HCT116 (cell line): ENCODE measurements at regions not wholly inside any gene's neighbourhood (a gene's known extent, or its start where the extent isn't known, plus 50 kb on each side); places are given as distances from the start of the nearest gene placed in this dataset.

ENCODE experiments used
- ATAC-seq: fragments of 200-7000 bp; cut with Tn5 transposase; 2 replicates; pipeline ENCODE4 v1.9.1; 2020; ENCODE audit warnings: mild to moderate bottlenecking, moderate library complexity
- BruUV-seq: library from RNA; stranded (reverse); fragments of 400-500 nt; replicated peaks from 2 replicates; lab custom pipeline; 2021; lab: Mats Ljungman, UMichigan
- CTCF ChIA-PET: fragments of 300-600 bp; sonication (Branson Sonifier 250); formaldehyde crosslinking; loops from one replicate; lab custom pipeline; 2021; ENCODE audit warnings: antibody characterized with exemption; lab: Charles Lee
- POLR2A ChIA-PET: fragments of 300-600, 350-600 bp; sonication (Branson Sonifier 250); formaldehyde crosslinking; loops from one replicate; lab custom pipeline; 2021; ENCODE audit warnings: antibody characterized with exemption; lab: Charles Lee
- RAD21 ChIA-PET, 2 experiments: fragments of 300-600 bp; sonication (Branson Sonifier 250); formaldehyde crosslinking; loops; one replicate each; lab custom pipeline; 2023; ENCODE audit warnings: low total read pairs in 2 of 2; ENCODE audit not compliant: uncharacterized antibody in 2 of 2, unreplicated experiment in 2 of 2, low non-redundant PET in 1 of 2; lab: Charles Lee
- DNase-seq: peaks from one replicate; pipeline ENCODE4 v3.0.0-alpha.2; 2010; ENCODE audit warnings: low read depth, low spot score
- H2AFZ ChIP-seq: fragments of 200-600 bp; shearing (Covaris generic), sonication (generic); 2 replicates; pipeline ENCODE4 v1.6.1; 2017; ENCODE audit warnings: low read depth, mixed run types, mixed read lengths, antibody characterized with exemption, low read length; ENCODE audit not compliant: poor library complexity, severe bottlenecking
- H3K27ac ChIP-seq: 2 replicates; pipeline ENCODE4 v1.5.1; 2012; ENCODE audit warnings: low read depth, low read length
- H3K27me3 ChIP-seq: fragments of 200-600 bp; sonication (generic); 2 replicates; pipeline ENCODE4 v1.6.1; 2016; ENCODE audit warnings: mixed run types, low read length, mixed read lengths; ENCODE audit not compliant: insufficient read depth
- H3K36me3 ChIP-seq, 2 experiments: fragments of 200-500 bp in 1 of 2; fragments of 200-600 bp in 1 of 2; sonication (Bioruptor generic) in 1 of 2; sonication (generic) in 1 of 2; 2 replicates each; pipeline versions ENCODE4 v1.5.1 to v1.6.1; 2014 to 2016; ENCODE audit warnings: low read length in 2 of 2, inconsistent platforms in 1 of 2, mixed read lengths in 1 of 2, mixed run types in 1 of 2; ENCODE audit not compliant: insufficient read depth in 2 of 2, control insufficient read depth in 1 of 2
- H3K4me1 ChIP-seq, 2 experiments: fragments of 200-600 bp in 1 of 2; sonication (generic) in 1 of 2; 2 replicates each; pipeline versions ENCODE4 v1.5.1 to v1.6.1; 2012 to 2017; ENCODE audit warnings: low read length in 2 of 2, inconsistent platforms in 1 of 2, mild to moderate bottlenecking in 1 of 2, mixed read lengths in 1 of 2, mixed run types in 1 of 2, moderate library complexity in 1 of 2; ENCODE audit not compliant: insufficient read depth in 2 of 2, control insufficient read depth in 1 of 2
- H3K4me2 ChIP-seq: fragments of 200-600 bp; sonication (generic); 2 replicates; pipeline ENCODE4 v1.6.1; 2017; ENCODE audit warnings: mixed run types, low read length, mixed read lengths
- H3K4me3 ChIP-seq, 2 experiments: fragments of 200-600 bp in 1 of 2; sonication (generic) in 1 of 2; replicated peaks in 1 of 2; 2 replicates each; pipeline ENCODE4 v1.5.1; 2011 to 2016; ENCODE audit warnings: low read length in 2 of 2, control low read depth in 1 of 2, low read depth in 1 of 2, mild to moderate bottlenecking in 1 of 2, mixed read lengths in 1 of 2, mixed run types in 1 of 2
- H3K79me2 ChIP-seq: fragments of 200-600 bp; sonication (generic); 2 replicates; pipeline ENCODE4 v1.6.1; 2017; ENCODE audit warnings: mild to moderate bottlenecking, mixed run types, low read length, moderate library complexity, mixed read lengths; ENCODE audit not compliant: insufficient read depth
- H3K9ac ChIP-seq: fragments of 200-600 bp; sonication (generic); 2 replicates; pipeline ENCODE4 v1.6.1; 2016; ENCODE audit warnings: low read length, mixed read lengths
- H3K9me2 ChIP-seq: fragments of 200-600 bp; sonication (generic), shearing (Covaris generic); 2 replicates; pipeline ENCODE4 v1.6.1; 2017; ENCODE audit warnings: mixed run types, mild to moderate bottlenecking, moderate library complexity; ENCODE audit not compliant: insufficient read depth
- H3K9me3 ChIP-seq, 2 experiments: fragments of 200-500 bp in 1 of 2; fragments of 200-600 bp in 1 of 2; sonication (Bioruptor generic) in 1 of 2; sonication (generic) in 1 of 2; 2 replicates each; pipeline ENCODE4 v1.6.1; 2014 to 2017; ENCODE audit warnings: low read length in 2 of 2, mixed read lengths in 2 of 2, inconsistent platforms in 1 of 2, low read depth in 1 of 2, mild to moderate bottlenecking in 1 of 2, mixed run types in 1 of 2, moderate library complexity in 1 of 2; ENCODE audit not compliant: control insufficient read depth in 1 of 2, insufficient read depth in 1 of 2
- H4K20me1 ChIP-seq: fragments of 200-600 bp; sonication (generic), shearing (Covaris generic); 2 replicates; pipeline ENCODE4 v1.6.1; 2017; ENCODE audit warnings: mixed run types, mild to moderate bottlenecking, moderate library complexity; ENCODE audit not compliant: insufficient read depth
- CBX3 ChIP-seq: IDR thresholded peaks from 2 replicates; pipeline ENCODE4 v1.6.1; 2012; ENCODE audit warnings: low read depth
- EGR1 ChIP-seq: IDR thresholded peaks from 2 replicates; pipeline ENCODE4 v1.6.1; 2012; ENCODE audit warnings: low read depth
- ELF1 ChIP-seq: IDR thresholded peaks from 2 replicates; pipeline ENCODE4 v1.6.1; 2012; ENCODE audit warnings: low read depth, borderline replicate concordance
- EZH2phosphoT487 ChIP-seq: fragments of 200-600 bp; IDR thresholded peaks from 2 replicates; pipeline ENCODE4 v1.6.1; 2018; ENCODE audit warnings: antibody characterized with exemption, borderline replicate concordance
- FOSL1 ChIP-seq: IDR thresholded peaks from 2 replicates; pipeline ENCODE4 v1.6.1; 2012; ENCODE audit warnings: low read depth
- JUND ChIP-seq: IDR thresholded peaks from 2 replicates; pipeline ENCODE4 v1.6.1; 2012
- POLR2AphosphoS5 ChIP-seq: IDR thresholded peaks from 2 replicates; pipeline ENCODE4 v1.6.1; 2011; ENCODE audit warnings: mild to moderate bottlenecking, low read depth, low read length, moderate library complexity
- RAD21 ChIP-seq: IDR thresholded peaks from 2 replicates; pipeline ENCODE4 v1.6.1; 2012; ENCODE audit warnings: low read depth, mild to moderate bottlenecking
- SIN3A ChIP-seq: IDR thresholded peaks from 2 replicates; pipeline ENCODE4 v1.6.1; 2012; ENCODE audit warnings: low read depth
- SP1 ChIP-seq: IDR thresholded peaks from 2 replicates; pipeline ENCODE4 v1.6.1; 2012; ENCODE audit warnings: low read depth
- SRF ChIP-seq: IDR thresholded peaks from 2 replicates; pipeline ENCODE4 v1.6.1; 2012; ENCODE audit warnings: low read depth
- intact Hi-C: fragments of 100-400 bp; cut with micrococcal nuclease; formaldehyde crosslinking; loops from 2 replicates; pipeline ENCODE4 v1.10.0; 2022
- TF ChIP-seq, protein P1 (sequence below): IDR thresholded peaks from 2 replicates; pipeline ENCODE4 v1.6.1; 2012; ENCODE audit warnings: low read depth
- TF ChIP-seq, protein P2 (sequence below): IDR thresholded peaks from 2 replicates; pipeline ENCODE4 v1.6.1; 2012

DNA sequence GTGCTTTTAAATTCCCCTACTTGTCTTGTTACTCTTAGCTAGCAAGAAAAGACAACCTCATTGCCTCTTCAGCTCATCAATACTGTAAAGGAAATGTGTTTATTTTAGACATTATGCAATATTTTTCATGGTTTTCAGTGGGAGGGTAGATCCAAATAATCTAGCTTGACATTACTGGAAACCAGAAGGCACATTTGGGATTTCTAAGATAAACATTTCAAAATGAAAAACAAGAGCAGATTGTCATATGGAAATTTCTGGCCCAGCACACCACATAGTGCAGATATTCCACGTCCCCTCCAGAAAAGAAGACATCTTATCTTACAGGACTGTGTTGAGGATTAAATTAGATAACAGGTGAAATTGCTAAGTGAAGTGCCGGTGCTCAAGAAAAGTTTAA, 296.9 kb downstream of the MSX2 start:
- ChIA-PET CTCF (no interaction called here), RAD21 (no interaction called here), POLR2A (no interaction called here)
- Histone ChIP-seq H2AFZ (no peak overlapping the region), H3K9me3 (no peaks in the 10 kb centered on the region), H3K9ac (no peak overlapping the region), H3K27ac (no peak overlapping the region), H3K79me2 (no peaks in the 10 kb centered on the region), H3K4me1 (peaks cover 7 to 8% of the 10 kb centered on the region in 2 experiments; a peak in 3 of 4 replicates), H3K36me3 (no peaks in the 10 kb centered on the region), H3K4me2 (no peak overlapping the region), H3K27me3 (no peaks in the 10 kb centered on the region), H3K9me2 (0 out of 2 replicates have a peak, but pooled peaks cover 3% of the 10 kb centered on the region), H3K4me3 (no peak overlapping the region), H4K20me1 (no peaks in the 10 kb centered on the region)
- intact Hi-C loops: no loop called here
- DNase-seq (no peak), ATAC-seq (no peak)
- BruUV-seq: no TSS peak
- TF ChIP-seq JUND (no peak), SIN3A (no peak), EGR1 (no peak), ELF1 (no peak), RAD21 (no peak), SP1 (no peak), FOSL1 (no peak), POLR2AphosphoS5 (no peak), SRF (no peak), EZH2phosphoT487 (no peak), CBX3 (no peak)
- TF ChIP-seq, protein P1, sequence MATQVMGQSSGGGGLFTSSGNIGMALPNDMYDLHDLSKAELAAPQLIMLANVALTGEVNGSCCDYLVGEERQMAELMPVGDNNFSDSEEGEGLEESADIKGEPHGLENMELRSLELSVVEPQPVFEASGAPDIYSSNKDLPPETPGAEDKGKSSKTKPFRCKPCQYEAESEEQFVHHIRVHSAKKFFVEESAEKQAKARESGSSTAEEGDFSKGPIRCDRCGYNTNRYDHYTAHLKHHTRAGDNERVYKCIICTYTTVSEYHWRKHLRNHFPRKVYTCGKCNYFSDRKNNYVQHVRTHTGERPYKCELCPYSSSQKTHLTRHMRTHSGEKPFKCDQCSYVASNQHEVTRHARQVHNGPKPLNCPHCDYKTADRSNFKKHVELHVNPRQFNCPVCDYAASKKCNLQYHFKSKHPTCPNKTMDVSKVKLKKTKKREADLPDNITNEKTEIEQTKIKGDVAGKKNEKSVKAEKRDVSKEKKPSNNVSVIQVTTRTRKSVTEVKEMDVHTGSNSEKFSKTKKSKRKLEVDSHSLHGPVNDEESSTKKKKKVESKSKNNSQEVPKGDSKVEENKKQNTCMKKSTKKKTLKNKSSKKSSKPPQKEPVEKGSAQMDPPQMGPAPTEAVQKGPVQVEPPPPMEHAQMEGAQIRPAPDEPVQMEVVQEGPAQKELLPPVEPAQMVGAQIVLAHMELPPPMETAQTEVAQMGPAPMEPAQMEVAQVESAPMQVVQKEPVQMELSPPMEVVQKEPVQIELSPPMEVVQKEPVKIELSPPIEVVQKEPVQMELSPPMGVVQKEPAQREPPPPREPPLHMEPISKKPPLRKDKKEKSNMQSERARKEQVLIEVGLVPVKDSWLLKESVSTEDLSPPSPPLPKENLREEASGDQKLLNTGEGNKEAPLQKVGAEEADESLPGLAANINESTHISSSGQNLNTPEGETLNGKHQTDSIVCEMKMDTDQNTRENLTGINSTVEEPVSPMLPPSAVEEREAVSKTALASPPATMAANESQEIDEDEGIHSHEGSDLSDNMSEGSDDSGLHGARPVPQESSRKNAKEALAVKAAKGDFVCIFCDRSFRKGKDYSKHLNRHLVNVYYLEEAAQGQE: no peak
- TF ChIP-seq, protein P2, sequence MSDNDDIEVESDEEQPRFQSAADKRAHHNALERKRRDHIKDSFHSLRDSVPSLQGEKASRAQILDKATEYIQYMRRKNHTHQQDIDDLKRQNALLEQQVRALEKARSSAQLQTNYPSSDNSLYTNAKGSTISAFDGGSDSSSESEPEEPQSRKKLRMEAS: no peak
